ENCODE measurements at regions not wholly inside any gene's neighbourhood (a gene's known extent, or its start where the extent isn't known, plus 50 kb on each side); places are given as distances from the start of the nearest gene placed in this dataset.

GRCh38 chr12:127459687-127460086 is 807.3 kb upstream of the TMEM132C start:
- TF ChIP-seq EZH2 (IDR thresholded peaks at IDR 0.05) (no peak), CTCF (IDR thresholded peaks at IDR 0.05) (no peak), EZH2phosphoT487 (IDR thresholded peaks at IDR 0.05) (no peak)
